Ovary (tissue), 7 donors: ENCODE measurements at regions not wholly inside any gene's neighbourhood (a gene's known extent, or its start where the extent isn't known, plus 50 kb on each side); places are given as distances from the start of the nearest gene placed in this dataset.

Experiments
- DNase-seq, 5 donors: peaks; one replicate each; pipeline ENCODE4 v3.0.0-alpha.2; 2019 to 2020
- H3K27ac ChIP-seq, 2 donors: fragments of 200-600 bp; one replicate each; pipeline versions ENCODE4 v1.5.1 to v1.8.0; 2019 to 2022
- H3K27me3 ChIP-seq: fragments of 200-600 bp; one replicate; pipeline ENCODE4 v1.8.0; 2022
- H3K36me3 ChIP-seq: fragments of 200-600 bp; sonication (generic); one replicate; pipeline ENCODE4 v1.5.1; 2019
- H3K4me1 ChIP-seq: one replicate; pipeline ENCODE4 v1.8.1; 2013; ENCODE audit warnings: mild to moderate bottlenecking, moderate library complexity; ENCODE audit not compliant: insufficient read depth
- H3K4me3 ChIP-seq: fragments of 200-600 bp; sonication (generic); one replicate; pipeline ENCODE4 v1.5.1; 2017
- H3K9me3 ChIP-seq, 2 donors: fragments of 200-600 bp in 1 of 2; sonication (generic) in 1 of 2; one replicate each; pipeline versions ENCODE4 v1.5.1 to v1.8.1; 2013 to 2019; ENCODE audit warnings: mild to moderate bottlenecking in 1 of 2, moderate library complexity in 1 of 2
- EP300 ChIP-seq: sonication (generic); formaldehyde crosslinking; IDR thresholded peaks from one replicate; pipeline ENCODE4 v1.6.1; 2017; ENCODE audit warnings: antibody characterized with exemption
- POLR2A ChIP-seq: fragments of 450-650 bp; IDR thresholded peaks from one replicate; pipeline ENCODE4 v1.6.1; 2017; ENCODE audit warnings: antibody characterized with exemption, mild to moderate bottlenecking, moderate library complexity
- WGBS, 3 donors: extraction: QIAGEN DNeasy Blood & Tissue Kit in 1 of 3; methylation state at CpG; one replicate each; pipeline versions ENCODE4 v1.1.5 to v1.1.7; 2013 to 2017; 5-methylcytosine and 5-hydroxymethylcytosine counted together
- intact Hi-C, 4 donors: fragments of 100-400 bp; cut with DNase I; formaldehyde crosslinking; loops; one replicate each; pipeline versions ENCODE4 v1.11.0 to v1.15.1; 2022 to 2023
- TF ChIP-seq, protein P1 (sequence below), 3 donors: fragments of 450-650 bp in 2 of 3; fragments of 200-600 bp in 1 of 3; IDR thresholded peaks; one replicate each; pipeline versions ENCODE4 v1.5.1 to v1.8.0; 2016 to 2022; ENCODE audit warnings: antibody characterized with exemption in 3 of 3, mild to moderate bottlenecking in 1 of 3
- donor health status: DM: no; HTN: no; CAD: no; lungs with moderate emphysema.
- donor health status: DM: no; HTN: no; CAD: no.
- donor health status: Bipolar disorder and iron deficiency.
- donor health status: DM: no; HTN: no; CAD: no.
- donor health status: DM: yes; HTN: yes; CAD: no.

DNA sequence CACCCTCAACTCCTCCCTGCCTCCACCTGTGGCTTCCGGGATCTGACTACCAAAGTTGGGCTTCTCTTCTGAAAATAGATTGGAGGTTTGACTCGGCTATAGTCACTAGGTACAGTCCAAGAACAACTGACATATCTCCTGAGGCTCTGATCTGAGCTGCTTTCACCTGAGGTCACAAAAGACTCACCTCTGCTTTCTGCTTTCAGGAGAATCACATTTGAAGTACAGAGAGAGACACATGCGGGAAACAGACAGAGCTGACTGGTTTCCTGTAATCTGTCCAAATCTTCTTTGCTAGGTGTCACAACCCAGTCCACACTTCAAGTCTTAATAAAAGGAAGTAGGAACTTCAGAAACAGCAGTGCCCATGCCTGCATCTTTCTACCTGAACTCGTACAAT, 245.4 kb upstream of the CHRM3 start:
- Histone ChIP-seq H3K27me3 (no peaks in the 10 kb centered on the region), H3K36me3 (no peaks in the 10 kb centered on the region), H3K27ac (no peak overlapping the region), H3K4me3 (no peak overlapping the region), H3K4me1 (no peaks in the 10 kb centered on the region), H3K9me3 (no peaks in the 10 kb centered on the region)
- TF ChIP-seq EP300: no peak
- no peak for TF ChIP-seq POLR2A
- TF ChIP-seq, protein P1, sequence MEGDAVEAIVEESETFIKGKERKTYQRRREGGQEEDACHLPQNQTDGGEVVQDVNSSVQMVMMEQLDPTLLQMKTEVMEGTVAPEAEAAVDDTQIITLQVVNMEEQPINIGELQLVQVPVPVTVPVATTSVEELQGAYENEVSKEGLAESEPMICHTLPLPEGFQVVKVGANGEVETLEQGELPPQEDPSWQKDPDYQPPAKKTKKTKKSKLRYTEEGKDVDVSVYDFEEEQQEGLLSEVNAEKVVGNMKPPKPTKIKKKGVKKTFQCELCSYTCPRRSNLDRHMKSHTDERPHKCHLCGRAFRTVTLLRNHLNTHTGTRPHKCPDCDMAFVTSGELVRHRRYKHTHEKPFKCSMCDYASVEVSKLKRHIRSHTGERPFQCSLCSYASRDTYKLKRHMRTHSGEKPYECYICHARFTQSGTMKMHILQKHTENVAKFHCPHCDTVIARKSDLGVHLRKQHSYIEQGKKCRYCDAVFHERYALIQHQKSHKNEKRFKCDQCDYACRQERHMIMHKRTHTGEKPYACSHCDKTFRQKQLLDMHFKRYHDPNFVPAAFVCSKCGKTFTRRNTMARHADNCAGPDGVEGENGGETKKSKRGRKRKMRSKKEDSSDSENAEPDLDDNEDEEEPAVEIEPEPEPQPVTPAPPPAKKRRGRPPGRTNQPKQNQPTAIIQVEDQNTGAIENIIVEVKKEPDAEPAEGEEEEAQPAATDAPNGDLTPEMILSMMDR (IDR thresholded peaks at IDR 0.05): no peak
- intact Hi-C loops: no loop called here
- DNase-seq: no peak
- WGBS, 3 donors: 92 to 95% (median 92%) methylated on average over 4 of the region's 4 CpGs

DNA sequence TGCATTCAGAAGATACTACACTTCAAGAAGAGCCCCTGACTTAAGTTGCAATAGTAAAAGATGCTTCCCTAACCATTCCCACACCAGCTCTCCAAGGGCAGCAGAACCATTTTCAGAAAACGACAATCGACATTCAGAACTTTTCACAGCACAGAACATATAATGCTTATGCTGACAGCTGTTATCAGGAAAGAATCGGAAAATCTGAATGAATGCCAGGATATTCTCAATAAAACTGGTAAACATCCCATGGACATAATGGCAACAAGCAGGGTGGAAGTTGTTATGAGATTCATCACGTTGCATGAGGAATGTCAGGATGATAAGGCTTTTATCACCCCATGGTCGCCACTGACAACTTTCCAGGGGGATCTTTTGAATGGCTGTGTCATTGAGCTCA, 246.6 kb upstream of the CHRM3 start:
- Histone ChIP-seq H3K27ac (no peak overlapping the region), H3K9me3 (no peaks in the 10 kb centered on the region), H3K27me3 (no peaks in the 10 kb centered on the region), H3K4me1 (no peaks in the 10 kb centered on the region), H3K4me3 (no peak overlapping the region), H3K36me3 (no peaks in the 10 kb centered on the region)
- WGBS, 3 donors: 61 to 71% (median 62%) methylated on average over 5 of the region's 5 CpGs
- TF ChIP-seq, protein P1 (IDR thresholded peaks at IDR 0.05): no peak
- no peak for TF ChIP-seq EP300
- TF ChIP-seq POLR2A: no peak
- intact Hi-C loops: no loop called here
- no peak for DNase-seq

DNA sequence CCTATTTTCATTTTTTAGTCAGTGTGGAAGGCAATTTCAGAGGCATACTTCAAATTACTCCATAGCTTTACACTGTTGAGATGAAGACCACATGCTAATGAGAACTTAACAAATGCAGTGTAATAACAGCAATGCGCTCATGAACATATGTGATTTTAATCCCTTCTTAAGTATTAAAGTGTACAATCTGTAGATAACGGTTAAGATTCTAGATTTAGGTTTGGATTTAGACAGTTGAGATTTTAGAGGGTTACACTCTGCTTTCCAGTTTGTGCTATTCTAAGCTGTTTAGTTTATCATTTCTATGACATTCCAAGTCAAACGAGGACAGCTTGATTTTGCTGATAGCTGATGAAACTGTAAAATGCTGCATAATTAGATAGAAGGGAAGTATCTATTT, 257.8 kb upstream of the CHRM3 start:
- no peak overlapping the region for H3K27ac ChIP-seq
- H3K9me3 ChIP-seq: no peaks in the 10 kb centered on the region
- no peaks in the 10 kb centered on the region for H3K27me3 ChIP-seq
- intact Hi-C loops: no loop called here
- H3K4me3 ChIP-seq: no peak overlapping the region
- DNase-seq: no peak
- H3K4me1 ChIP-seq: no peaks in the 10 kb centered on the region
- H3K36me3 ChIP-seq: no peaks in the 10 kb centered on the region
- WGBS, 3 donors: 67 to 74% (median 68%) methylated on average over 3 of the region's 3 CpGs
- TF ChIP-seq, protein P1 (IDR thresholded peaks at IDR 0.05): no peak
- no peak for TF ChIP-seq POLR2A
- no peak for TF ChIP-seq EP300

DNA sequence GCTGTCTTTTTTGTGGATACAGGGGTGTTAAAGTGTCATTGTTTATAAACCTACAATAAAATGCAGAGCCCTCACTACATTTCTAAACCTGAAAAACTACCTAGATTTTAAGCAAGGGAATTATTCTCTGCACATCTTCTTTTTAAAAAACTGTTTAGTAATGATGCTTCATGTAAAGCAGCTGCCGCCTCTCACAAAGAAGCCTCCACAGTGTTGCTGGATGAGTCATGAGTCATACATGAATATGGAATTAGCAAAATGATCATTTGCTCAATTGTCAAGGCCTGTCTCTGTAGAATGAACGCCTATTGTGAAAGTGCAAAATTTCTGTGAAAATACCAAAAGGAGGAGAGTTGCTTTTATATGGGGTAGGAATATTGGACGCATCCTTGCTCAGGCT, 259.5 kb upstream of the CHRM3 start:
- intact Hi-C loops: no loop called here
- DNase-seq: no peak
- Histone ChIP-seq H3K4me3 (no peak overlapping the region), H3K9me3 (no peaks in the 10 kb centered on the region), H3K27ac (no peak overlapping the region), H3K4me1 (no peaks in the 10 kb centered on the region), H3K36me3 (no peaks in the 10 kb centered on the region), H3K27me3 (no peaks in the 10 kb centered on the region)
- TF ChIP-seq, protein P1 (IDR thresholded peaks at IDR 0.05): no peak
- TF ChIP-seq POLR2A: no peak
- TF ChIP-seq EP300: no peak
- 74 to 76% (median 76%) methylated on average over 3 of the region's 3 CpGs for WGBS, 3 donors

DNA sequence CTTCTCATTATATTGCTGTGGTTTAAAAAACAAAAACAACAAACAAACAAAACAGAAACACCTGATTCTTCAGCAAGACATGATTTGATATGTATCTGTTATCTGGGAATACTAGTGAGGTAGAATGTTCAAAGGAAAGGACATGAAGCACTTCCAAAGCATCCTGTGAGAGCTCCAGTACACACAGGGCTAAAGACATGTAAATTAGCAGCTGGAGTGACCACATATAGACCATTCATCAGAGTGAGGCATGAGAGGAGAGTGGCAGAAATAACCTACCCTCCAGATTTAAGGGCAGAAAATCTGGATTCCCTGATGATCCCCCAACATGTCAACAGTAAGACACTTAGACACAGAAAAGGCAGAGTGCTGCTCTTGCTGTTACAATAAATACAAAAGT, 260.5 kb upstream of the CHRM3 start:
- Histone ChIP-seq H3K4me3 (no peak overlapping the region), H3K4me1 (no peaks in the 10 kb centered on the region), H3K27me3 (no peaks in the 10 kb centered on the region), H3K9me3 (no peaks in the 10 kb centered on the region), H3K36me3 (no peaks in the 10 kb centered on the region), H3K27ac (no peak overlapping the region)
- DNase-seq: no peak
- intact Hi-C loops: no loop called here
- TF ChIP-seq EP300 (no peak), POLR2A (no peak)
- TF ChIP-seq, protein P1 (IDR thresholded peaks at IDR 0.05): no peak
